ENCODE measurements at regions not wholly inside any gene's neighbourhood (a gene's known extent, or its start where the extent isn't known, plus 50 kb on each side); places are given as distances from the start of the nearest gene placed in this dataset.

GRCh38 chr3:94210256-94210655, 147.4 kb downstream of the NSUN3 start:
- no peak overlapping the region for H3K4me3 ChIP-seq (ENCODE audit: low read depth, low read length)
- no peak for DNase-seq (ENCODE audit: low read depth)
- TF ChIP-seq CTCF (IDR thresholded peaks at IDR 0.05; ENCODE audit: low read depth, low read length, missing control alignments), result no peak

DNA sequence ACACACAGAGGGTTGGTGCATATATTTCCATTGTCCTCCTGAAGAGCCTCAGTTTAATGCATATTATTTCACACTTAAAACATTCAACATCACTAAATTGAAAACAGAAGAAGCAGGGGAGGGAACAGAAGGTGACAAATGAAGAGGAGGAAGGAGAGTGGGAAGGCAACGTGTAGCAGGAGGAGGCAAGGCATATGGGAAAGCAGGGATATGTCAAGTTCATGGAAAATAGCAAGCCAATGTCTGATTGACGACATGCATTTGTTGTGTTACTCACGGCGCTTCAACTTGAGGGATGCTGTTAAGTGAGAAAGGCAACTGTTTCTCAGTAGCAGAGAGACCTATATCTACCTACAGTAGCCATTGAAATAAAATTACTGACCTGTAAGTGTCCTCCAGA, 154.5 kb downstream of the NSUN3 start:
- no peak for TF ChIP-seq CTCF (IDR thresholded peaks at IDR 0.05; ENCODE audit: low read depth, low read length, missing control alignments)

DNA sequence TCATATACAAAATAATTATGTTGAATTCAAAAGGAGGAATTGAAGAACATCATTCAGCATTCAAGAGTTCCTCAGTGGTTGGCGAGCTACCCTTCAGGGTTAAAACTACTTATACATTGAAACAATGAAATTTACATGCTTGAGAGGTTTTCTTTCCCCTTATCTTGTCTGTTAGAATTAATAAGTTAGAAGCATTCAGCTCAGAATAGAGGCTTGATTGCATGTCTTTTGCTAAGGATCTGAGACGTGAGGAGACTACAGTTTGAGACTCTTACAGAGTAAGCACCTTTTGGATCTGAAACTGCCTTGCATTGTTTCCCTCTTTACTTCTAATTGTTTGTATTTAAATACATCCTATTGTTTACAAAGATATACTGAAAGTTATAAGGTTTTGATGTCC, 157.6 kb downstream of the NSUN3 start:
- no peak for DNase-seq (ENCODE audit: low read depth)
- no peak for TF ChIP-seq CTCF (IDR thresholded peaks at IDR 0.05; ENCODE audit: low read depth, low read length, missing control alignments)
- H3K4me3 ChIP-seq (ENCODE audit: low read depth, low read length), result no peak overlapping the region

More for the DNA sequence above, 154.5 kb downstream of the NSUN3 start:
- no peak overlapping the region for H3K4me3 ChIP-seq (ENCODE audit: low read depth, low read length)
- DNase-seq (ENCODE audit: low read depth), result no peak

DNA sequence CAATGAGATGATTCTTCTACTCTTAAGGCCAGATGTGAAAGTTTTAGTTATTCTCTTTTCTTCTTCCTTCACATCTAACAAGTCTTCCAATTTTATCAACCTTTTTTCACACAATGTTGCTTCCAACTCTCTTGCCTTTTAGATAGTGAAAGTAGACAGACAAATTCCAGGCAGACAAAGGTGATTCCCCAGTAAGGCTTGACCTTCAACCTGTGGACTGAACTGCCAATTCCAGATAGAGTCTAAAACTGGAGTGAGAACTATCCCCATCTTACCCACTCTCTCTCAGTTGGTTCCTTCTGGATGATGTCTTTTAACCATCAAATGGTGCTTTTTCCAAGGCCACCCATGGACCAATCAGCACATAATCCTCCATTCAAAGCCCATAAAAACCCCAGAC, 159.0 kb downstream of the NSUN3 start:
- DNase-seq (ENCODE audit: low read depth), result no peak
- no peak overlapping the region for H3K4me3 ChIP-seq (ENCODE audit: low read depth, low read length)
- TF ChIP-seq CTCF (IDR thresholded peaks at IDR 0.05; ENCODE audit: low read depth, low read length, missing control alignments), result no peak

GRCh38 chr3:94225148-94225865, 162.4 kb downstream of the NSUN3 start:
- no peak for TF ChIP-seq CTCF (IDR thresholded peaks at IDR 0.05; ENCODE audit: low read depth, low read length, missing control alignments)
- DNase-seq (ENCODE audit: low read depth), result no peak

GRCh38 chr3:94226078-94226477, 163.2 kb downstream of the NSUN3 start:
- no peak for DNase-seq (ENCODE audit: low read depth)
- TF ChIP-seq CTCF (IDR thresholded peaks at IDR 0.05; ENCODE audit: low read depth, low read length, missing control alignments), result no peak
- H3K4me3 ChIP-seq (ENCODE audit: low read depth, low read length), result no peak overlapping the region

More at GRCh38 chr3:94225148-94225865, 162.4 kb downstream of the NSUN3 start:
- H3K4me3 ChIP-seq (ENCODE audit: low read depth, low read length), result no peak overlapping the region

- no peak for TF ChIP-seq CTCF (IDR thresholded peaks at IDR 0.05; ENCODE audit: low read depth, low read length, missing control alignments)
- DNase-seq (ENCODE audit: low read depth), result no peak
- no peak overlapping the region for H3K4me3 ChIP-seq (ENCODE audit: low read depth, low read length)
Observed at GRCh38 chr3:94232921-94233320, 170.1 kb downstream of the NSUN3 start.
